SK-N-SH (cell line): ENCODE measurements at regions not wholly inside any gene's neighbourhood (a gene's known extent, or its start where the extent isn't known, plus 50 kb on each side); places are given as distances from the start of the nearest gene placed in this dataset.

ENCODE experiments used
- CTCF ChIP-seq: fragments of 200-600 bp; sonication (generic); IDR thresholded peaks from 2 replicates; pipeline ENCODE4 v1.6.1; 2017; ENCODE audit warnings: antibody characterized with exemption, mild to moderate bottlenecking, moderate library complexity
- EP300 ChIP-seq, 2 experiments: IDR thresholded peaks; 2 replicates each; pipeline versions ENCODE4 v1.4.0 to v1.6.1; 2012; ENCODE audit warnings: borderline replicate concordance in 1 of 2, low read depth in 1 of 2, low read length in 1 of 2
- FOXM1 ChIP-seq: IDR thresholded peaks from 2 replicates; pipeline ENCODE4 v1.4.0; 2012; ENCODE audit warnings: low read depth, mild to moderate bottlenecking
- GATA2 ChIP-seq: sonication (generic); formaldehyde crosslinking; IDR thresholded peaks from 2 replicates; pipeline ENCODE4 v1.5.0; 2020; ENCODE audit warnings: mild to moderate bottlenecking, missing genetic modification reagents
- MXI1 ChIP-seq: IDR thresholded peaks from 2 replicates; pipeline ENCODE4 v1.6.1; 2012; ENCODE audit warnings: mild to moderate bottlenecking, low read depth, low read length, improper control_type of control experiment
- POLR2AphosphoS5 ChIP-seq: IDR thresholded peaks from 2 replicates; pipeline ENCODE4 v1.6.1; 2012; ENCODE audit warnings: low read depth, low read length
- RAD21 ChIP-seq: IDR thresholded peaks from 2 replicates; pipeline ENCODE4 v1.6.1; 2012; ENCODE audit warnings: mild to moderate bottlenecking, low read length
- RCOR1 ChIP-seq: fragments of 150-350 bp; IDR thresholded peaks from 2 replicates; pipeline ENCODE4 v1.6.1; 2017; ENCODE audit warnings: antibody characterized with exemption, low read length
- RXRA ChIP-seq: IDR thresholded peaks from 2 replicates; pipeline ENCODE4 v1.4.0; 2012; ENCODE audit warnings: low read depth, mild to moderate bottlenecking, borderline replicate concordance
- TAF1 ChIP-seq: IDR thresholded peaks from 2 replicates; pipeline ENCODE4 v1.6.1; 2012; ENCODE audit warnings: low read depth, mild to moderate bottlenecking, low read length, moderate library complexity, borderline replicate concordance
- TEAD4 ChIP-seq: IDR thresholded peaks from 2 replicates; pipeline ENCODE4 v1.4.0; 2012; ENCODE audit warnings: mild to moderate bottlenecking, borderline replicate concordance; ENCODE audit not compliant: insufficient read depth
- USF1 ChIP-seq: IDR thresholded peaks from 2 replicates; pipeline ENCODE4 v1.4.0; 2012; ENCODE audit warnings: low read depth, borderline replicate concordance
- TF ChIP-seq, protein P1 (sequence below): IDR thresholded peaks from 2 replicates; pipeline ENCODE4 v1.4.0; 2012; ENCODE audit warnings: low read depth
- TF ChIP-seq, protein P2 (sequence below): IDR thresholded peaks from 2 replicates; pipeline ENCODE4 v1.6.1; 2012; ENCODE audit warnings: mild to moderate bottlenecking, low read depth, low read length, moderate library complexity

DNA sequence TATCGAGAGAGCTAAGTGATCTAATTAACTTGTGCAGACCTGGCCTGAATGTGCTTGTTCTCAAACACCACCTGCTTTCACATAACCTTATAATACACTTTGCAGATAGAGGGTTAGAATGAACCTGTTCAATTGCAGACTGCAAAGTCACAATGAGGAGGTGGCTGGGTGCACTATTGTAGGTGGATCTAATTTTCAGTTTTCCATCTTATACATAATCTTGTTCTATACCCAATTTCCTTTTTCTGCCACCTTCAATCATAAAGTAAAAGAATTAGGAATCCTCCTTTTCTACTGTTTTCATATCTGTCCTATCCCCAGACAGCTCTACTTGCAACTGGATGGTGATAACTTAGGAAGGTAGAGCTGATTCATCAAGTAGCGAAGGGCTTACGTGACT, 68.8 kb upstream of the APC start:
- TF ChIP-seq, protein P1, sequence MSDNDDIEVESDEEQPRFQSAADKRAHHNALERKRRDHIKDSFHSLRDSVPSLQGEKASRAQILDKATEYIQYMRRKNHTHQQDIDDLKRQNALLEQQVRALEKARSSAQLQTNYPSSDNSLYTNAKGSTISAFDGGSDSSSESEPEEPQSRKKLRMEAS, result no peak
- TF ChIP-seq GATA2 (CRISPR knock-in tag), result no peak
- no peak for TF ChIP-seq CTCF
- TF ChIP-seq MXI1, result no peak
- TF ChIP-seq, protein P2, sequence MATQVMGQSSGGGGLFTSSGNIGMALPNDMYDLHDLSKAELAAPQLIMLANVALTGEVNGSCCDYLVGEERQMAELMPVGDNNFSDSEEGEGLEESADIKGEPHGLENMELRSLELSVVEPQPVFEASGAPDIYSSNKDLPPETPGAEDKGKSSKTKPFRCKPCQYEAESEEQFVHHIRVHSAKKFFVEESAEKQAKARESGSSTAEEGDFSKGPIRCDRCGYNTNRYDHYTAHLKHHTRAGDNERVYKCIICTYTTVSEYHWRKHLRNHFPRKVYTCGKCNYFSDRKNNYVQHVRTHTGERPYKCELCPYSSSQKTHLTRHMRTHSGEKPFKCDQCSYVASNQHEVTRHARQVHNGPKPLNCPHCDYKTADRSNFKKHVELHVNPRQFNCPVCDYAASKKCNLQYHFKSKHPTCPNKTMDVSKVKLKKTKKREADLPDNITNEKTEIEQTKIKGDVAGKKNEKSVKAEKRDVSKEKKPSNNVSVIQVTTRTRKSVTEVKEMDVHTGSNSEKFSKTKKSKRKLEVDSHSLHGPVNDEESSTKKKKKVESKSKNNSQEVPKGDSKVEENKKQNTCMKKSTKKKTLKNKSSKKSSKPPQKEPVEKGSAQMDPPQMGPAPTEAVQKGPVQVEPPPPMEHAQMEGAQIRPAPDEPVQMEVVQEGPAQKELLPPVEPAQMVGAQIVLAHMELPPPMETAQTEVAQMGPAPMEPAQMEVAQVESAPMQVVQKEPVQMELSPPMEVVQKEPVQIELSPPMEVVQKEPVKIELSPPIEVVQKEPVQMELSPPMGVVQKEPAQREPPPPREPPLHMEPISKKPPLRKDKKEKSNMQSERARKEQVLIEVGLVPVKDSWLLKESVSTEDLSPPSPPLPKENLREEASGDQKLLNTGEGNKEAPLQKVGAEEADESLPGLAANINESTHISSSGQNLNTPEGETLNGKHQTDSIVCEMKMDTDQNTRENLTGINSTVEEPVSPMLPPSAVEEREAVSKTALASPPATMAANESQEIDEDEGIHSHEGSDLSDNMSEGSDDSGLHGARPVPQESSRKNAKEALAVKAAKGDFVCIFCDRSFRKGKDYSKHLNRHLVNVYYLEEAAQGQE, result no peak
- no peak for TF ChIP-seq FOXM1
- no peak for TF ChIP-seq RXRA
- no peak for TF ChIP-seq TAF1
- no peak for TF ChIP-seq EP300 (IDR thresholded peaks at IDR 0.05; ENCODE audit: borderline replicate concordance in 1 of 2, low read depth in 1 of 2, low read length in 1 of 2)
- no peak for TF ChIP-seq TEAD4
- no peak for TF ChIP-seq RCOR1
- no peak for TF ChIP-seq USF1
- no peak for TF ChIP-seq RAD21
- no peak for TF ChIP-seq POLR2AphosphoS5
